ENCODE measurements at regions not wholly inside any gene's neighbourhood (a gene's known extent, or its start where the extent isn't known, plus 50 kb on each side); places are given as distances from the start of the nearest gene placed in this dataset.

- whole genome bisulfite sequencing, 2 donors: 15 to 64% methylated on average over 2 of the region's 2 CpGs
These were observed 273.2 kb downstream of the CD83 start for GRCh38 chr6:14390805-14391204.

GRCh38 chr6:14393910-14394309, 276.3 kb downstream of the CD83 start:
- intact Hi-C loops (cut with DNase I): no loop called here
- Histone ChIP-seq H3K4me3 (no peak overlapping the region), H3K27me3 (no peaks in the 10 kb centered on the region), H3K27ac (no peak overlapping the region), H3K4me1 (peaks cover 0 to 9% (median 0%) of the 10 kb centered on the region in 4 donors), H3K36me3 (no peaks in the 10 kb centered on the region), H3K9me3 (no peaks in the 10 kb centered on the region)
- no peak for DNase-seq
- TF ChIP-seq EP300 (IDR thresholded peaks at IDR 0.05) (no peak), POLR2AphosphoS5 (IDR thresholded peaks at IDR 0.05) (no peak), POLR2A (IDR thresholded peaks at IDR 0.05) (no peak), CTCF (IDR thresholded peaks at IDR 0.05) (no peak)
- WGBS, 2 donors: 23 to 73% methylated on average over 4 of the region's 4 CpGs

More at GRCh38 chr6:14390805-14391204, 273.2 kb downstream of the CD83 start:
- Histone ChIP-seq H3K9me3 (no peaks in the 10 kb centered on the region), H3K4me3 (no peak overlapping the region), H3K27me3 (no peaks in the 10 kb centered on the region), H3K36me3 (no peaks in the 10 kb centered on the region), H3K27ac (no peak overlapping the region), H3K4me1 (peaks cover 0 to 9% (median 0%) of the 10 kb centered on the region in 4 donors)
- intact Hi-C loops (cut with DNase I): no loop called here
- no peak for DNase-seq
- TF ChIP-seq POLR2A (IDR thresholded peaks at IDR 0.05) (no peak), EP300 (IDR thresholded peaks at IDR 0.05) (no peak)

GRCh38 chr6:14396392-14396791, 278.8 kb downstream of the CD83 start:
- Histone ChIP-seq H3K9me3 (no peaks in the 10 kb centered on the region), H3K4me1 (peaks cover 0 to 3% (median 0%) of the 10 kb centered on the region in 4 donors), H3K36me3 (no peaks in the 10 kb centered on the region), H3K4me3 (no peak overlapping the region), H3K27ac (no peak overlapping the region), H3K27me3 (no peaks in the 10 kb centered on the region)
- 96 to 98% methylated on average over 4 of the region's 4 CpGs for whole genome bisulfite sequencing, 2 donors
- DNase-seq: no peak
- intact Hi-C loops (cut with DNase I): no loop called here
- no peak for TF ChIP-seq CTCF (IDR thresholded peaks at IDR 0.05)
- TF ChIP-seq EP300 (IDR thresholded peaks at IDR 0.05): no peak
- TF ChIP-seq POLR2AphosphoS5 (IDR thresholded peaks at IDR 0.05): no peak
- TF ChIP-seq POLR2A (IDR thresholded peaks at IDR 0.05): no peak

GRCh38 chr6:14396826-14397517, 279.4 kb downstream of the CD83 start:
- intact Hi-C loops (cut with DNase I): no loop called here
- TF ChIP-seq POLR2AphosphoS5 (IDR thresholded peaks at IDR 0.05) (no peak), CTCF (IDR thresholded peaks at IDR 0.05) (no peak), POLR2A (IDR thresholded peaks at IDR 0.05) (no peak), EP300 (IDR thresholded peaks at IDR 0.05) (no peak)

GRCh38 chr6:14397518-14397901, 279.9 kb downstream of the CD83 start:
- no peaks in the 10 kb centered on the region for H3K4me1 ChIP-seq
- H3K27me3 ChIP-seq: no peaks in the 10 kb centered on the region
- no peaks in the 10 kb centered on the region for H3K9me3 ChIP-seq
- no peak for DNase-seq
- TF ChIP-seq POLR2AphosphoS5 (IDR thresholded peaks at IDR 0.05): no peak
- intact Hi-C loops (cut with DNase I): no loop called here
- 75 to 85% methylated on average over 6 of the region's 6 CpGs for WGBS, 2 donors
- H3K36me3 ChIP-seq: no peaks in the 10 kb centered on the region
- H3K27ac ChIP-seq: no peak overlapping the region
- no peak overlapping the region for H3K4me3 ChIP-seq

More at GRCh38 chr6:14396826-14397517, 279.4 kb downstream of the CD83 start:
- Histone ChIP-seq H3K27me3 (no peaks in the 10 kb centered on the region), H3K27ac (no peak overlapping the region), H3K4me1 (no peaks in the 10 kb centered on the region), H3K4me3 (no peak overlapping the region), H3K36me3 (no peaks in the 10 kb centered on the region), H3K9me3 (no peaks in the 10 kb centered on the region)
- 42 to 76% methylated on average over 12 of the region's 12 CpGs for WGBS, 2 donors
- no peak for DNase-seq

- H3K36me3 ChIP-seq: no peaks in the 10 kb centered on the region
- 93 to 97% methylated on average over 2 of the region's 2 CpGs for WGBS, 2 donors
- no peaks in the 10 kb centered on the region for H3K4me1 ChIP-seq
- no peaks in the 10 kb centered on the region for H3K27me3 ChIP-seq
- intact Hi-C loops (cut with DNase I): no loop called here
- no peak overlapping the region for H3K4me3 ChIP-seq
- no peaks in the 10 kb centered on the region for H3K9me3 ChIP-seq
- TF ChIP-seq EP300 (IDR thresholded peaks at IDR 0.05): no peak
- no peak for TF ChIP-seq POLR2AphosphoS5 (IDR thresholded peaks at IDR 0.05)
- TF ChIP-seq POLR2A (IDR thresholded peaks at IDR 0.05): no peak
- TF ChIP-seq CTCF (IDR thresholded peaks at IDR 0.05): no peak
- no peak for DNase-seq
- H3K27ac ChIP-seq: no peak overlapping the region
These were observed 281.4 kb downstream of the CD83 start for GRCh38 chr6:14398953-14399352.

Data from sigmoid colon (tissue), 6 donors.